ENCODE measurements at regions not wholly inside any gene's neighbourhood (a gene's known extent, or its start where the extent isn't known, plus 50 kb on each side); places are given as distances from the start of the nearest gene placed in this dataset.

- no peak overlapping the region for H3K4me3 ChIP-seq (ENCODE audit: low read depth, low read length)
- no peak for DNase-seq (ENCODE audit: low read depth)
- no peak for TF ChIP-seq CTCF (IDR thresholded peaks at IDR 0.05; ENCODE audit: low read depth, low read length, missing control alignments)
- in situ Hi-C loops (cut with HindIII; ENCODE audit: low sequenced_read_pairs) = no loop called here
These were observed 119.1 kb upstream of the GRIK3 start for GRCh38 chr1:37153116-37154100.

DNA sequence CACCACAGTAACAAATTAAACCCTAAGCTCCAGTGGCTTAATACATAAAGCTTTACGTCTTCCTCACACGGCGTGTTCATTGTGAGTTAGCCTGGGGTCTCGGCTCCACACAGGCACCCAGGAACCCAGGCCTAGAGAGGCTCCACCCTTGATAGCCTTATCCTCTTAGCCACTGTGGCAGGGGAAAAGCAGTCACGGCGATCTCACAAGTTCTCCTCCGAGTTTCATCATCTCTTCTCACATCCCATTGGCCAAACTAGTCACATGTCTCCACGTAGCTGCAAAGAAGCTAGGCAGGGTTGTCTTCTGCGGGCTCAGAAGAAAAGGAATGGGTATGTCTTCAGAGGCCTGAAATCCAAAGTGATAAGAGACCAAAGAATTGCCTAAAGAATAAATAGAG lies 122.3 kb upstream of the GRIK3 start:
- no peak for DNase-seq (ENCODE audit: low read depth)
- no peak overlapping the region for H3K4me3 ChIP-seq (ENCODE audit: low read depth, low read length)
- no peak for TF ChIP-seq CTCF (IDR thresholded peaks at IDR 0.05; ENCODE audit: low read depth, low read length, missing control alignments)
- in situ Hi-C loops (cut with HindIII; ENCODE audit: low sequenced_read_pairs) = no loop called here

GRCh38 chr1:37157634-37158033 lies 123.3 kb upstream of the GRIK3 start:
- H3K4me3 ChIP-seq (ENCODE audit: low read depth, low read length) = no peak overlapping the region
- TF ChIP-seq CTCF (IDR thresholded peaks at IDR 0.05; ENCODE audit: low read depth, low read length, missing control alignments) = no peak
- in situ Hi-C loops (cut with HindIII; ENCODE audit: low sequenced_read_pairs) = no loop called here
- no peak for DNase-seq (ENCODE audit: low read depth)

DNA sequence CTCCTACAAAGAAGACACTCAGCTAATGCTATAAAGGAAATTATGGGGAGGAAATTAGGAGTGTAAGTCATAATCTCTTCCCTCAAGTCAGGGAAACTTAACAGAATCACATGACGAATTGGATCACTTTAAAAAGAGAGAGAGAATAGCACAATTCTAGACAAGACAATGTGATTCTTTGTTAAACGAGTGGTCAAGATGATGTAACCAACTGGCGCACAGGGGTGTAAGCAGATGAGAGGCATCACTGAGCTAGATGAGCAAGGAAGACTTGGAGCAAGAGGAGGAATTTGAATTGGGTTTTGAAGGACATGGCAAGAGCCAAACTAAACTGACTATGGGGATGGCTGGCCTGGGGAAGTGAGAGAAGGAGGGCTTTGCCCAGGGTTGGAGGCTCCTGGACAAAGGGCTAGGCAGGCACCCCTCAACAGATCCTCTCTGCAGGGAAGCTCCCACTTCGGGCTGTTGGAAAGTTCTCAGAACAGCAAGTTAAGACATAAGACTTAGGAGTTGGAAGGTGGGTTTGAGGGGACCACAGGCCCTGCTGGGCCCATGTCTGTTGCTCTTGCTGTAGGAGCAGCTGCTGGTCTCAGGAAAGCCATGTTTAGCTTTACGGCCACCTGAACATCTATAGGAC lies 123.9 kb upstream of the GRIK3 start:
- DNase-seq (ENCODE audit: low read depth) = no peak
- in situ Hi-C loops (cut with HindIII; ENCODE audit: low sequenced_read_pairs) = no loop called here

GRCh38 chr1:37159102-37159501 lies 124.8 kb upstream of the GRIK3 start:
- no peak for DNase-seq (ENCODE audit: low read depth)
- in situ Hi-C loops (cut with HindIII; ENCODE audit: low sequenced_read_pairs) = no loop called here
- no peak overlapping the region for H3K4me3 ChIP-seq (ENCODE audit: low read depth, low read length)
- TF ChIP-seq CTCF (IDR thresholded peaks at IDR 0.05; ENCODE audit: low read depth, low read length, missing control alignments) = no peak

More for the DNA sequence above, 123.9 kb upstream of the GRIK3 start:
- H3K4me3 ChIP-seq (ENCODE audit: low read depth, low read length) = no peak overlapping the region
- TF ChIP-seq CTCF (IDR thresholded peaks at IDR 0.05; ENCODE audit: low read depth, low read length, missing control alignments) = no peak

- no peak for TF ChIP-seq CTCF (IDR thresholded peaks at IDR 0.05; ENCODE audit: low read depth, low read length, missing control alignments)
- in situ Hi-C loops (cut with HindIII; ENCODE audit: low sequenced_read_pairs) = no loop called here
- no peak for DNase-seq (ENCODE audit: low read depth)
- no peak overlapping the region for H3K4me3 ChIP-seq (ENCODE audit: low read depth, low read length)
These were observed 126.9 kb upstream of the GRIK3 start for GRCh38 chr1:37161171-37161570.

Data from astrocyte of the cerebellum (primary cell).